ENCODE measurements at regions not wholly inside any gene's neighbourhood (a gene's known extent, or its start where the extent isn't known, plus 50 kb on each side); places are given as distances from the start of the nearest gene placed in this dataset.
A peak's percentile ranks its signal among the peaks of the same experiment; 100 is the strongest.

- no peak for DNase-seq
Measured at GRCh38 chr2:12932192-12932591, 215.5 kb downstream of the TRIB2 start.

GRCh38 chr2:12934146-12934756, 217.5 kb downstream of the TRIB2 start:
- no peak for DNase-seq

GRCh38 chr2:12935222-12935621, 218.5 kb downstream of the TRIB2 start:
- no peak for DNase-seq

GRCh38 chr2:12935796-12936195, 219.1 kb downstream of the TRIB2 start:
- DNase-seq = no peak

- no peak for DNase-seq
Measured at GRCh38 chr2:12941203-12941602, 224.5 kb downstream of the TRIB2 start.

- no peak for DNase-seq
Measured at GRCh38 chr2:12948231-12948960, 231.7 kb downstream of the TRIB2 start.

- peak; percentile 72 for DNase-seq
Measured at GRCh38 chr2:12948961-12949353, 232.2 kb downstream of the TRIB2 start.

GRCh38 chr2:12949406-12949805, 232.7 kb downstream of the TRIB2 start:
- peak; percentile 1 for DNase-seq

GRCh38 chr2:12950174-12950573, 233.4 kb downstream of the TRIB2 start:
- DNase-seq = no peak

- no peak for DNase-seq
Measured at GRCh38 chr2:12950957-12951656, 234.4 kb downstream of the TRIB2 start.

- DNase-seq = no peak
Measured at GRCh38 chr2:12951657-12951973, 234.9 kb downstream of the TRIB2 start.

- no peak for DNase-seq
Measured at GRCh38 chr2:12953596-12953995, 236.9 kb downstream of the TRIB2 start.

GRCh38 chr2:12955864-12956263, 239.1 kb downstream of the TRIB2 start:
- DNase-seq = no peak

GRCh38 chr2:12957251-12957650, 240.5 kb downstream of the TRIB2 start:
- no peak for DNase-seq

- no peak for DNase-seq
Measured at GRCh38 chr2:12959935-12960334, 243.2 kb downstream of the TRIB2 start.

- no peak for DNase-seq
Measured at GRCh38 chr2:12960671-12961070, 243.9 kb downstream of the TRIB2 start.

- no peak for DNase-seq
Measured at GRCh38 chr2:12964904-12965539, 248.3 kb downstream of the TRIB2 start.

GRCh38 chr2:12965540-12966269, 249.0 kb downstream of the TRIB2 start:
- peak; percentile 69 for DNase-seq

GRCh38 chr2:12967804-12968203, 251.1 kb downstream of the TRIB2 start:
- no peak for DNase-seq

GRCh38 chr2:12968399-12968798, 251.7 kb downstream of the TRIB2 start:
- DNase-seq = no peak

GRCh38 chr2:12970861-12971260, 254.1 kb downstream of the TRIB2 start:
- no peak for DNase-seq

GRCh38 chr2:12971581-12972365, 255.0 kb downstream of the TRIB2 start:
- no peak for DNase-seq
